ENCODE measurements at regions not wholly inside any gene's neighbourhood (a gene's known extent, or its start where the extent isn't known, plus 50 kb on each side); places are given as distances from the start of the nearest gene placed in this dataset.
A peak's percentile ranks its signal among the peaks of the same experiment; 100 is the strongest.
"Not testable (repeated sequence)": the region's sequence is repeated elsewhere in the genome, so short reads cannot be mapped to it uniquely, and the experiment has no call there.

DNA sequence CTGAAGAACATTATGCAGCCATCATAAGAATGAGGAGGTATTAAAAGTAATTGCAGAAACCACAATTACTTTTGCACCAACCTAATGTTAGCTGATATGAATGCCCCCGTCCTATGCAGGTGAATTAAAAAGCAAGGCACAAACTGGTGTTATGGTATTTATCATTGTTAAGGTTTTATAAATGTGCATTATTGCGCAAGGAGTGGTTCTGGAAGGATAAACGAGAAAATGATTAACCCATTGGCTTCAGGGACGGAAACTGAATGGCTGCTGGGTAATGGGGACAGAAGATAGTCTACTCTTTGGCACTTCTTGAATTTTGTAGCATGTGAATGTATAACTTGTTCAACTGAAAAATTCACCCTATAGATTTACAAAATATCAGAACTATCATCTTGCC lies 148.6 kb upstream of the SALL4 start:
- no peak overlapping the region for H3K4me3 ChIP-seq (replicated peaks; ENCODE audit: low read depth, low read length)
- DNase-seq (ENCODE audit: low read depth): no peak
- TF ChIP-seq, protein P1, sequence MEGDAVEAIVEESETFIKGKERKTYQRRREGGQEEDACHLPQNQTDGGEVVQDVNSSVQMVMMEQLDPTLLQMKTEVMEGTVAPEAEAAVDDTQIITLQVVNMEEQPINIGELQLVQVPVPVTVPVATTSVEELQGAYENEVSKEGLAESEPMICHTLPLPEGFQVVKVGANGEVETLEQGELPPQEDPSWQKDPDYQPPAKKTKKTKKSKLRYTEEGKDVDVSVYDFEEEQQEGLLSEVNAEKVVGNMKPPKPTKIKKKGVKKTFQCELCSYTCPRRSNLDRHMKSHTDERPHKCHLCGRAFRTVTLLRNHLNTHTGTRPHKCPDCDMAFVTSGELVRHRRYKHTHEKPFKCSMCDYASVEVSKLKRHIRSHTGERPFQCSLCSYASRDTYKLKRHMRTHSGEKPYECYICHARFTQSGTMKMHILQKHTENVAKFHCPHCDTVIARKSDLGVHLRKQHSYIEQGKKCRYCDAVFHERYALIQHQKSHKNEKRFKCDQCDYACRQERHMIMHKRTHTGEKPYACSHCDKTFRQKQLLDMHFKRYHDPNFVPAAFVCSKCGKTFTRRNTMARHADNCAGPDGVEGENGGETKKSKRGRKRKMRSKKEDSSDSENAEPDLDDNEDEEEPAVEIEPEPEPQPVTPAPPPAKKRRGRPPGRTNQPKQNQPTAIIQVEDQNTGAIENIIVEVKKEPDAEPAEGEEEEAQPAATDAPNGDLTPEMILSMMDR (IDR thresholded peaks at IDR 0.05; ENCODE audit: low read length, missing control alignments): no peak

DNA sequence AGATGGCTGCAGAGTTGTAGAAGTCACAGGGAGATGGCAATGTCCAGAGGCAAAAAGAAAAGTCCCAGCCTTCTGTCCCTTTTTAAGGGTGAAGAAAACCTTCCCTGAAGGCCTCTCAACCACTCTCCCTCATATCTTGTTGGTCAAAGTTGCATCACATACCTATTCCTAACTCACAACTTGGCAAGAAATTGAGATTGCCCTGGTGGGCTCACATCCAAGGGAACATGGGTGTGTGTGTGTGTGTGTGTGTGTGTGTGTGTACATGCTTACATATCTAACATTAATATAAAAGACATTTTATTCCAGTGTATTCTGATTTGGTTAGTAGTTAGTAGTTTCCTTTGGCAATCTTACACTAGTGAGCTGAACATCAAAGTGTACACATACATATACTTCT lies 144.3 kb upstream of the SALL4 start:
- DNase-seq (ENCODE audit: low read depth): peak; percentile 66
- TF ChIP-seq, protein P1 (IDR thresholded peaks at IDR 0.05; ENCODE audit: low read length, missing control alignments): no peak
- H3K4me3 ChIP-seq (replicated peaks; ENCODE audit: low read depth, low read length): no peak overlapping the region

- TF ChIP-seq, protein P1 (IDR thresholded peaks at IDR 0.05; ENCODE audit: low read length, missing control alignments): no peak
- no peak for DNase-seq (ENCODE audit: low read depth)
- H3K4me3 ChIP-seq (replicated peaks; ENCODE audit: low read depth, low read length): no peak overlapping the region
Observed at GRCh38 chr20:51945881-51946280, 143.6 kb upstream of the SALL4 start.

DNA sequence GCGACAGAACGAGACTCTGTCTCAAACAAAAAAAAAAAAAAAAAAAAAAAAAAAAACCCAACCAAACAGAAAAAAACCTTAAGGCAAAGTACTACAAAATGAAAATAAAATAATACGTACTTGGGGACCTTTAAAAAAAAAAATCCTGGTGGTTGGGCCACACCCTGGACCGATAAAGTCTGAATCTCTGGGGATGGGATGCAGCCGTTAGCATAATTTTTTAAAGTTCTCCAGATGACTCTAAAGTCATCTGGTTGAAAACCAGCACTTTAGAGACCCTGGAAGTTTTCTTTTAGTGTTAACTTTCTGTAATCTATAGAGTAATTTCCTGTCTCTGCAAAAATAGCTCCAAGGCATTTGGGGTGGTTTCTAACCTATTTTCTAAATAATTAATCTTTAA lies 142.9 kb upstream of the SALL4 start:
- H3K4me3 ChIP-seq (replicated peaks; ENCODE audit: low read depth, low read length): no peak overlapping the region
- DNase-seq (ENCODE audit: low read depth): no peak
- TF ChIP-seq, protein P1 (IDR thresholded peaks at IDR 0.05; ENCODE audit: low read length, missing control alignments): no peak

DNA sequence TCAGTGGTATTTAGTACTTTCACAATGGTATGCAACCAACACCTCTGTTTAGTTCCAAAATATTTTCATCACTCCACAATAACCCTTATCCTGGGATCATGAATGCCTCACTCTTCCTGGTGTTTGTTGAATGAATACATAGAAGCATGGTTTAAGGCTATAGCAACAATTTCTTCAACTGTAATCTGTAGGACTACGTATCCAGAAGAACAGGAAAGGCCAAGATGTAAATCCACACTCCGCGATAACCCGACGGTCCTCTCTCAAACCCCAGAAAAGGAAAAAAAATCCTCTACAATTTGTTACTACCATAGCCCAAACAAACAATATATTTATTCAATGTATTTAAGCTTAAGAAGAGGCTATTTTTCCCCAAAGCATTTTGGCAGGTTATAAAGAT lies 141.4 kb upstream of the SALL4 start:
- TF ChIP-seq, protein P1 (IDR thresholded peaks at IDR 0.05; ENCODE audit: low read length, missing control alignments): no peak

DNA sequence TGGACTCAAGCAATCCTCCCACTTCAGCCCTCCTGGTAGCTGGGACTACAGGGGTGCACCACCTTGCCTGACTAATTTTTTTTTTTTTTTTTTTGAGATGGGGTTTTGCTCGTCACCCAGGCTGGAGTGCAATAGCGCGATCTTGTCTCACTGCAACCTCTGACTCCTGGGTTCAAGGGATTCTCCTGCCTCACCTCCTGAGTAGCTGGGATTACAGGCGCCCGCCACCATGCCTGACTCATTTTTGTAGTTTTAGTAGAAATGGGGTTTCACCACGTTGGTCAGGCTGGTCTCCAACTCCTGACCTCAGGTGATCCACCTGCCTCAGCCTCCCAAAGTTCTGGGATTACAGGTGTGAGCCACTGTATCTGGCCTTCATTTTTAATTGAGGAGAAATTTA lies 141.0 kb upstream of the SALL4 start:
- not testable (repeated sequence) for DNase-seq (ENCODE audit: low read depth); H3K4me3 ChIP-seq (replicated peaks; ENCODE audit: low read depth, low read length)

More for the DNA sequence above, 141.4 kb upstream of the SALL4 start:
- H3K4me3 ChIP-seq (replicated peaks; ENCODE audit: low read depth, low read length): no peak overlapping the region
- no peak for DNase-seq (ENCODE audit: low read depth)

- DNase-seq (ENCODE audit: low read depth): no peak
- no peak overlapping the region for H3K4me3 ChIP-seq (replicated peaks; ENCODE audit: low read depth, low read length)
- TF ChIP-seq, protein P1 (IDR thresholded peaks at IDR 0.05; ENCODE audit: low read length, missing control alignments): no peak
Observed at GRCh38 chr20:51941503-51941902, 139.2 kb upstream of the SALL4 start.

DNA sequence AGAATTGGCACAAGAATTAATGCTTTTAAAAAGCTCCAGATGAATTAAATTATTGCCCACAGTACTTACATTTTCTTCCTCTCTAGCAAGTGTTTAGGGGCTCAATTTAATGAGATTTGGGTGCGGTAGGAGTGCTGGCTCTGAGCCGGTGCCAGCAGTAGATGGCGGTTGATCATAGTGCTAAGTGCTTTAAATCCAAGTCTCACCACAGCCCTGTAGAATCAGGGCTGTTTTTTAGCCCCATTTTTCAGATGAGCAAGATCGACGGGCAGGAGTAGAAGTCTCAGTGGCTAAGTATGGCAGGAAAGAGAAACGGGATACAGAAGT lies 136.9 kb upstream of the SALL4 start:
- TF ChIP-seq, protein P1 (IDR thresholded peaks at IDR 0.05; ENCODE audit: low read length, missing control alignments): no peak
- no peak for DNase-seq (ENCODE audit: low read depth)
- no peak overlapping the region for H3K4me3 ChIP-seq (replicated peaks; ENCODE audit: low read depth, low read length)
